ENCODE measurements at regions not wholly inside any gene's neighbourhood (a gene's known extent, or its start where the extent isn't known, plus 50 kb on each side); places are given as distances from the start of the nearest gene placed in this dataset.

DNA sequence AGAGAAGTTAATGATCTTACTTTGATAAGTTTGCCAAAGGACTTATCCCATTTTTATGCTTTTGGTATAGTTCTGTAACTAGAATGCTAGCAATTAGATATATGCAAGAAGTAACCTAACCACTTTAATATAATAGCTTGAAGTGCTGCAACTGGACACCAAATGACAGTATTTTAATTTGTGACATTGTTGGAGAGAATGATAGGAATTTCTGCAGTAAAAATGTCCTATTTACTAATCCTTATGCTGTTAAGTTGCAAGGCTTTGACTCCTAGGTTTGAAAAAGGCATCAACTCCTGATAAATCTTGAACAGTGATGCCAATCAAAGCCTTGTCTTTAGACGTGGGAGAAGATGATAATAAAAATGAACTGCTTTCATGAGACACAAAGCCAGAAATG lies 726.0 kb upstream of the GJE1 start:
- no peak overlapping the region for H3K27ac ChIP-seq (ENCODE audit: poor library complexity, severe bottlenecking)
- H3K4me1 ChIP-seq (ENCODE audit: insufficient read depth, poor library complexity, severe bottlenecking), result peaks cover 7% of the 10 kb centered on the region
- DNase-seq (ENCODE audit: low spot score), result no peak
- no peak for ATAC-seq (ENCODE audit: low read depth)
- no peaks in the 10 kb centered on the region; the same call in 1 of the 2 replicates for H3K36me3 ChIP-seq (ENCODE audit: low read depth)
- peaks cover 9% of the 10 kb centered on the region for H3K9me3 ChIP-seq (ENCODE audit: severe bottlenecking)
- TF ChIP-seq, protein P1, sequence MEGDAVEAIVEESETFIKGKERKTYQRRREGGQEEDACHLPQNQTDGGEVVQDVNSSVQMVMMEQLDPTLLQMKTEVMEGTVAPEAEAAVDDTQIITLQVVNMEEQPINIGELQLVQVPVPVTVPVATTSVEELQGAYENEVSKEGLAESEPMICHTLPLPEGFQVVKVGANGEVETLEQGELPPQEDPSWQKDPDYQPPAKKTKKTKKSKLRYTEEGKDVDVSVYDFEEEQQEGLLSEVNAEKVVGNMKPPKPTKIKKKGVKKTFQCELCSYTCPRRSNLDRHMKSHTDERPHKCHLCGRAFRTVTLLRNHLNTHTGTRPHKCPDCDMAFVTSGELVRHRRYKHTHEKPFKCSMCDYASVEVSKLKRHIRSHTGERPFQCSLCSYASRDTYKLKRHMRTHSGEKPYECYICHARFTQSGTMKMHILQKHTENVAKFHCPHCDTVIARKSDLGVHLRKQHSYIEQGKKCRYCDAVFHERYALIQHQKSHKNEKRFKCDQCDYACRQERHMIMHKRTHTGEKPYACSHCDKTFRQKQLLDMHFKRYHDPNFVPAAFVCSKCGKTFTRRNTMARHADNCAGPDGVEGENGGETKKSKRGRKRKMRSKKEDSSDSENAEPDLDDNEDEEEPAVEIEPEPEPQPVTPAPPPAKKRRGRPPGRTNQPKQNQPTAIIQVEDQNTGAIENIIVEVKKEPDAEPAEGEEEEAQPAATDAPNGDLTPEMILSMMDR (IDR thresholded peaks at IDR 0.05; ENCODE audit: poor library complexity, severe bottlenecking), result no peak
- H3K27me3 ChIP-seq (ENCODE audit: insufficient read depth, poor library complexity, severe bottlenecking), result no peaks in the 10 kb centered on the region
- no peak overlapping the region for H3K4me3 ChIP-seq (ENCODE audit: severe bottlenecking)

GRCh38 chr6:141403827-141404226 lies 728.9 kb upstream of the GJE1 start:
- no peak for DNase-seq (ENCODE audit: low spot score)
- Histone ChIP-seq H3K36me3 (ENCODE audit: low read depth) (no peaks in the 10 kb centered on the region), H3K9me3 (ENCODE audit: severe bottlenecking) (peaks cover 9% of the 10 kb centered on the region), H3K27me3 (ENCODE audit: insufficient read depth, poor library complexity, severe bottlenecking) (no peaks in the 10 kb centered on the region), H3K4me1 (ENCODE audit: insufficient read depth, poor library complexity, severe bottlenecking) (peaks cover 7% of the 10 kb centered on the region), H3K4me3 (ENCODE audit: severe bottlenecking) (no peak overlapping the region), H3K27ac (ENCODE audit: poor library complexity, severe bottlenecking) (no peak overlapping the region)
- ATAC-seq (ENCODE audit: low read depth), result no peak
- TF ChIP-seq, protein P1 (IDR thresholded peaks at IDR 0.05; ENCODE audit: poor library complexity, severe bottlenecking), result no peak

DNA sequence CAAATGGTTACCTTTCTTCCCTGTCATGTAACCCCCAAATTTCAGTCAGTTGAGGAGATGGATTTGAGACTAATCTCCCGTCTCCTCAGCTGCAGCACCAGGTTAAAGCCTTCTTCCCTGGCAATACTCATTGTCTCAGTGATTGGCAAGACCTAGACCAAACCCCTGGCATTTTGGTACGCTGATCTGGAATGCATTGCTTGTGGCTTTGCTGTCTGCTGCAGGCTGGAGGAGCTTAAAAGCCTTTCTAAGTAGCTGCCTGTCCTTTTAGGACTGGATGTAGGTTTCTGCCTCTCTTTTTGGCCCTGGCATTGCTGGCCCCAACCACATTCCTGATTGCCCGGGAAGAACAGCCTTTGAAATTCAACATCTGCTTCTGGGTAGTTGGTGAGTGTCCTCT lies 729.6 kb upstream of the GJE1 start:
- ATAC-seq (ENCODE audit: low read depth) (no peak), DNase-seq (ENCODE audit: low spot score) (no peak)
- TF ChIP-seq, protein P1 (IDR thresholded peaks at IDR 0.05; ENCODE audit: poor library complexity, severe bottlenecking), result no peak
- H3K27me3 ChIP-seq (ENCODE audit: insufficient read depth, poor library complexity, severe bottlenecking), result no peaks in the 10 kb centered on the region
- H3K36me3 ChIP-seq (ENCODE audit: low read depth), result no peaks in the 10 kb centered on the region
- H3K9me3 ChIP-seq (ENCODE audit: severe bottlenecking), result peaks cover 6% of the 10 kb centered on the region
- no peak overlapping the region for H3K4me3 ChIP-seq (ENCODE audit: severe bottlenecking)
- H3K27ac ChIP-seq (ENCODE audit: poor library complexity, severe bottlenecking), result no peak overlapping the region
- peaks cover 7% of the 10 kb centered on the region for H3K4me1 ChIP-seq (ENCODE audit: insufficient read depth, poor library complexity, severe bottlenecking)

DNA sequence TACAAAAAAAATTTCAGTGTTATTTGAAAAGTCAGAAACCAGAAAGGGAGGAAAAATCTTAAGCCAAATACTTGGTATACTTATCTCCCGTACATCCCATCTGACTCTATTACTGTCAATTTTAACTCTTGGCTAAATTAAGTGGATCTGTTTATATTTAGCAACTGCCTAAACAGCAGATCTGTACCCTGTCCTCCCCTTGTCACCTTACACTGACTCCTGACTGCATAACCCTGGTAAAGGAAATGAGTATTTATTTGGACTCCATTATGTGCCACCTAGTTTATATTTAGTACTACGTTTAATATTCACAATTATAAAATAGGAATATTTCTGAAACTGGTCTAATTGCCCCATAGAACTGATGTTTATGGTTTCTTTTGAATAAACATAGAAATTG lies 730.2 kb upstream of the GJE1 start:
- H3K27ac ChIP-seq (ENCODE audit: poor library complexity, severe bottlenecking), result no peak overlapping the region
- TF ChIP-seq, protein P1 (IDR thresholded peaks at IDR 0.05; ENCODE audit: poor library complexity, severe bottlenecking), result no peak
- no peak overlapping the region for H3K4me3 ChIP-seq (ENCODE audit: severe bottlenecking)
- no peaks in the 10 kb centered on the region for H3K9me3 ChIP-seq (ENCODE audit: severe bottlenecking)
- DNase-seq (ENCODE audit: low spot score) (no peak), ATAC-seq (ENCODE audit: low read depth) (no peak)
- peaks cover 7% of the 10 kb centered on the region for H3K4me1 ChIP-seq (ENCODE audit: insufficient read depth, poor library complexity, severe bottlenecking)
- H3K36me3 ChIP-seq (ENCODE audit: low read depth), result no peaks in the 10 kb centered on the region
- H3K27me3 ChIP-seq (ENCODE audit: insufficient read depth, poor library complexity, severe bottlenecking), result no peaks in the 10 kb centered on the region

DNA sequence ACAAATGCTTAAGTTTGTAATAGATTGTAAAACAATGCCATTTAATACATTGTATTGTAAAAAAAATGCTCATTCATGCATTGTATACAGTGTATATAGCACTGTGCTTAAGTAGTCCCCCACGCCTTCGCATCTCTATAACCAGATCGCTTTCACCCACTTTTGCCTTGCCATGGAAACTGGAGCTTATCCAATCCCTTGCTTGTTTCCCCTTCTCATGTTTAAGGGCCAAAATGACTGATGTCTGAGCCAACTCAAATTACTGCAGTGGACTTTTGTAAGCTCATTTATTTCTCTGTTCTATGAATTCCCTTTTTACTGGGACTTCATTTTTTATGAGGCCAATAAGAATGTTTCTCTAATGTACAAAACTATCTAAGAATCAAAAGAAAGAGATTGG lies 730.9 kb upstream of the GJE1 start:
- ATAC-seq (ENCODE audit: low read depth), result no peak
- Histone ChIP-seq H3K27me3 (ENCODE audit: insufficient read depth, poor library complexity, severe bottlenecking) (no peaks in the 10 kb centered on the region), H3K4me1 (ENCODE audit: insufficient read depth, poor library complexity, severe bottlenecking) (peaks cover 7% of the 10 kb centered on the region), H3K27ac (ENCODE audit: poor library complexity, severe bottlenecking) (no peak overlapping the region), H3K9me3 (ENCODE audit: severe bottlenecking) (no peaks in the 10 kb centered on the region), H3K4me3 (ENCODE audit: severe bottlenecking) (no peak overlapping the region), H3K36me3 (ENCODE audit: low read depth) (no peaks in the 10 kb centered on the region)
- no peak for DNase-seq (ENCODE audit: low spot score)
- TF ChIP-seq, protein P1 (IDR thresholded peaks at IDR 0.05; ENCODE audit: poor library complexity, severe bottlenecking), result no peak

All from RWPE2 (cell line).